Epithelial cell of esophagus (primary cell): ENCODE measurements at regions not wholly inside any gene's neighbourhood (a gene's known extent, or its start where the extent isn't known, plus 50 kb on each side); places are given as distances from the start of the nearest gene placed in this dataset.

Experiments used
- DNase-seq: peaks from one replicate; pipeline ENCODE4 v3.0.0; 2010; ENCODE audit warnings: low read depth
- H3K4me3 ChIP-seq: 2 replicates; pipeline ENCODE4 v1.5.1; 2011; ENCODE audit warnings: mild to moderate bottlenecking, low read length, control low read depth
- TF ChIP-seq, protein P1 (sequence below): IDR thresholded peaks from 2 replicates; pipeline ENCODE4 v1.5.1; 2011; ENCODE audit warnings: low read depth, mild to moderate bottlenecking, low read length, control low read depth, inconsistent platforms; ENCODE audit not compliant: insufficient read depth; ENCODE audit errors: missing control alignments

DNA sequence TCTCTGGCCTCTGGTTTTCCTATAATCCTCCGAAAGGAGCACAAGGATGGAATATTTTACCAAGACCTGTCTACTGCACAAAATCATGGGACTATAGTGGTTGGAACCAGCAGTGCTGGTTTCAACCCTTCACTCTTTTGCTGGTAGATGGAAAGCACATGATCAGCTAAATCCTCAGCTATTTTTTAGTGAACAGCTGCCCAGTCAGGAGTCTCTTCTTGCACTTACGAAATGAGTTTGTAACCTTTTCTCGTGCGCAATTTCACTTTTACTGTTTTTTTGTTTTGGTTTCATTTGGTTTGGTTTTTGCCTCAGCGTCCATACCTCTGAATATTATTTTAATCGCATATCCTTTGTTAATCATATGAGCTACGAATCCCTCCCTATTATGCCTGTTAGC, 418.5 kb upstream of the CPEB2 start:
- no peak overlapping the region for H3K4me3 ChIP-seq
- no peak for DNase-seq
- TF ChIP-seq, protein P1, sequence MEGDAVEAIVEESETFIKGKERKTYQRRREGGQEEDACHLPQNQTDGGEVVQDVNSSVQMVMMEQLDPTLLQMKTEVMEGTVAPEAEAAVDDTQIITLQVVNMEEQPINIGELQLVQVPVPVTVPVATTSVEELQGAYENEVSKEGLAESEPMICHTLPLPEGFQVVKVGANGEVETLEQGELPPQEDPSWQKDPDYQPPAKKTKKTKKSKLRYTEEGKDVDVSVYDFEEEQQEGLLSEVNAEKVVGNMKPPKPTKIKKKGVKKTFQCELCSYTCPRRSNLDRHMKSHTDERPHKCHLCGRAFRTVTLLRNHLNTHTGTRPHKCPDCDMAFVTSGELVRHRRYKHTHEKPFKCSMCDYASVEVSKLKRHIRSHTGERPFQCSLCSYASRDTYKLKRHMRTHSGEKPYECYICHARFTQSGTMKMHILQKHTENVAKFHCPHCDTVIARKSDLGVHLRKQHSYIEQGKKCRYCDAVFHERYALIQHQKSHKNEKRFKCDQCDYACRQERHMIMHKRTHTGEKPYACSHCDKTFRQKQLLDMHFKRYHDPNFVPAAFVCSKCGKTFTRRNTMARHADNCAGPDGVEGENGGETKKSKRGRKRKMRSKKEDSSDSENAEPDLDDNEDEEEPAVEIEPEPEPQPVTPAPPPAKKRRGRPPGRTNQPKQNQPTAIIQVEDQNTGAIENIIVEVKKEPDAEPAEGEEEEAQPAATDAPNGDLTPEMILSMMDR, result no peak

DNA sequence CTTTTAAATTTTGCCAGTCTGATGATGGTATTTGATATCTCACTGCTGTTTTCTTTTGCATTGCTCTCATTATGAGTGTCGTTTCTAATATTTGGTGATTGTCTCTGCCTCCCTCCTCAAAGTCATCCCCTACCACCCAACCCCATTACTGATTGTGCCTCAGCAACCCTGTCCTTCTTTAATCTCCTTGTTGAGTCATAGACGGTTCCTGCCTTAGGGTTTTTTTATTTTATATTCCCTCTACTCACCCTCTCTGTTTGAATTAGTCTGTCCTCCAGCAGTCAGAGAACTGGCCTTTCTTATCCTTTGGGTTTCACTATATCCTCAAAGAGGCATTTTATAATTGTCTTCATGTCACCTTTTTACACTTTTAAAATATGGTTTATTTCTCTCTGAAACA, 409.3 kb upstream of the CPEB2 start:
- TF ChIP-seq, protein P1, result no peak
- DNase-seq, result peak; percentile 48
- H3K4me3 ChIP-seq, result no peak overlapping the region

DNA sequence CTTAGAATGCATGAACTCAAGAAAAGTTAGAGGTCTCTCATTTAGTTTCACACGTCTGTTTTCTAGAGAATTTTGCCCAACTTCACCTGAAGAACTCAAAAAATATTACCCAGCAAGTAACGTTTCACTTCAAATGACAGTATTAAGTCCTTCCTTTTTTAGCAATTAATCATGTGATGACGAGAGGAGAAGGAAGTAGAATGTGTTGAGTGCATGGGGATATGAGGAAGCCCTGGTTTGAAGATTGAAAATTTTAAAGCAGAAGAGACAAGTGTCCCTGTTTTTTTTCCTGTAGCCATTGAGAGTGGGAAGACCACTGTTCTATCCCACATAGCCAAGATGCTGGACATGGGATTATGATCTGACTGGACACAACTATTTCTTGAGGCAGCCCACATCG, 406.3 kb upstream of the CPEB2 start:
- no peak for DNase-seq
- TF ChIP-seq, protein P1, result no peak
- H3K4me3 ChIP-seq, result no peak overlapping the region

DNA sequence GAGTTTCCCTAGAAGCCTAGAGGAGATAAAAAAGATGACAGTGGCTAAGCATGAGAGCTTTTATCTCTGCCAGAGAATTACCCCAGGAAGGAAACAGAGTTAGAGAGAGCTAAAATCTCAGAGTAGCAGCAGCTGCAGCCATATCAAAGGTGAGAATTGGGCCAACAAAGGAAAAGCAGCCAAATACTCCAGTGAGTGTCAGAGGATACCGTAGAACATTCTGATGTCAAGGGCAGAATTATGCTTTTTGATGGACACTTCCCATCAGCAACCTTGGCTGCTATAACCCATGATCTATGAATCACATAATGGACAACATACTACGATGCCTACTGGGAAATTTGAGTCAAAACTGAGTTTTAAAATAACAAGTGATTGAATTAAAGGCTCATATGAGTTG, 405.8 kb upstream of the CPEB2 start:
- no peak overlapping the region for H3K4me3 ChIP-seq
- no peak for DNase-seq
- TF ChIP-seq, protein P1, result no peak

DNA sequence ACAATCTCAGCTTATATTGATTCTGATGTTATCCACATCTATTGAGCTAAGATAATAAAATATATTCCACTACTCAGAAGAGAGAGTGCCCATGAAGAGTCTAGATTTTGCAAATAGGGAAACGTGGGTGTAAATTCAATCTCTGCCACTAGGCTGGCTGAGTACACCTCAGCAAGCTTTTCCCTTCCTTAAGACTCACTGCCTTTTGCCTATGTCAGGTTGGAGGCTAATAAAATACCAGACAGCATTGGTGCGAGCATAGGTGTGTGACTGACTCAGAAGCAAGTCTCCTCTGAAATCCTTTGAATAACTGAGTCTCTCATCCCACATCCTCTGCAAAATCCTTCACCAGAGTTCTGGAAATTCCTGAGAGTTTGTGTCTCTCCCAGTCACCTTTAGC, 405.4 kb upstream of the CPEB2 start:
- no peak overlapping the region for H3K4me3 ChIP-seq
- peak; percentile 59 for DNase-seq
- TF ChIP-seq, protein P1, result peak; percentile 54

DNA sequence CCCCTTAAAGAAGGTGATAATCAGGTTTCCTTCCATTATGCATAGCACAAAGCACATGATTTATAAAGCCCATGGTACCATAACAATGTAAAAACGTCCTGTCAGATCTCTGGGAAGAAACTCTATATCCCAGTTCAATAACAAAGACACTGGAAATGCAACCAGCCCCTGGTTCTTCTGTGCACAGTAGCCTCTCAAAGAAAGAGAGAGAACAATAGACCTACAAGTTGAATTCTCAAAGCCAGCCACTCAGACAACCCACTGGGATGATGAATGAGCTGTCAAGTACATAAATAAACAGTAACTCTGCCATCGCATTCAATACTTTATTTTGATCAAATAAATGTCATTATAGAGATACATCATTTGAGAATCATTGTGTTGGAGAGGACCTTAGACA, 400.1 kb upstream of the CPEB2 start:
- no peak for DNase-seq
- TF ChIP-seq, protein P1, result no peak

DNA sequence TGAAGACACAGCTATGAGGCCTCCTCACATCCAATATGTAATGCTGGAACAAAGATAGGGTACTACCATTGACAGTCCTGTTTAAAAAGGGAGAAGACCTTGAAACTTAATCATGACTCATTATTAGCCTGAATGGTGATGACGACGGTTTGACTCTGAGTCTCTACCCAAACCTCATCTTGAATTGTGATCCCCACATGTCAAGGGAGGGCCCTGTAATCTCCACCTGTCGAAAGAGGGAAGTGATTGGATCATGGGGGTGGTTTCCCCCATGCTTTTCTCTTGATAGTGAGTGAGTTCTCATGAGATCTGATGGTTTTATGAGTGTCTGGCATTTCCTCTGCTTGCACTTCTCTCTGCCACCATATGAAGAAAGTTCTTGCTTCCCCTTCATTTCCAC, 395.3 kb upstream of the CPEB2 start:
- TF ChIP-seq, protein P1, result no peak
- peak; percentile 35 for DNase-seq
- H3K4me3 ChIP-seq, result no peak overlapping the region

More for the DNA sequence above, 400.1 kb upstream of the CPEB2 start:
- no peak overlapping the region for H3K4me3 ChIP-seq
